ENCODE measurements at regions not wholly inside any gene's neighbourhood (a gene's known extent, or its start where the extent isn't known, plus 50 kb on each side); places are given as distances from the start of the nearest gene placed in this dataset.
"Not testable (repeated sequence)": the region's sequence is repeated elsewhere in the genome, so short reads cannot be mapped to it uniquely, and the experiment has no call there.

DNA sequence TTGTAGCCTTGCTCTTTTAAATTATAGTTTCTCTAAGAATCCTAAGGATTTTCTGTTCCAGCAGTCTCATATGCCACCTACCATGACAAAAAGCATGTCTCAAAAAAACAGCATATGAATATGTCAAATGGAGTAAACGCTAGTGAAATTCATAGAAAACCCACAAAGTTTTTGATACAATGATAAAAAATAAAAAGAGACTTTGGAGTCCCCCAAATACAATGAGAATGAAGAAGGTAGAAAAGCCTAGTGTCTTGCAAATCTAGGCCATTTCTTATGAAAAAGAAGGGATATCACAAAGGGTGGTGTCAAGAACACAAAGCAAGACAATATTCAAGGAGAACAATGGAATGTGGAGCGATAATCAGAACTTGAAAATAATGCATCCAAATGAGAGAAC, 668.5 kb downstream of the PLOD2 start:
- no peak overlapping the region for H3K27ac ChIP-seq
- no peak overlapping the region for H3K4me3 ChIP-seq
- no peaks in the 10 kb centered on the region for H3K36me3 ChIP-seq
- no peak for ATAC-seq
- DNase-seq, result no peak
- TF ChIP-seq, protein P1, sequence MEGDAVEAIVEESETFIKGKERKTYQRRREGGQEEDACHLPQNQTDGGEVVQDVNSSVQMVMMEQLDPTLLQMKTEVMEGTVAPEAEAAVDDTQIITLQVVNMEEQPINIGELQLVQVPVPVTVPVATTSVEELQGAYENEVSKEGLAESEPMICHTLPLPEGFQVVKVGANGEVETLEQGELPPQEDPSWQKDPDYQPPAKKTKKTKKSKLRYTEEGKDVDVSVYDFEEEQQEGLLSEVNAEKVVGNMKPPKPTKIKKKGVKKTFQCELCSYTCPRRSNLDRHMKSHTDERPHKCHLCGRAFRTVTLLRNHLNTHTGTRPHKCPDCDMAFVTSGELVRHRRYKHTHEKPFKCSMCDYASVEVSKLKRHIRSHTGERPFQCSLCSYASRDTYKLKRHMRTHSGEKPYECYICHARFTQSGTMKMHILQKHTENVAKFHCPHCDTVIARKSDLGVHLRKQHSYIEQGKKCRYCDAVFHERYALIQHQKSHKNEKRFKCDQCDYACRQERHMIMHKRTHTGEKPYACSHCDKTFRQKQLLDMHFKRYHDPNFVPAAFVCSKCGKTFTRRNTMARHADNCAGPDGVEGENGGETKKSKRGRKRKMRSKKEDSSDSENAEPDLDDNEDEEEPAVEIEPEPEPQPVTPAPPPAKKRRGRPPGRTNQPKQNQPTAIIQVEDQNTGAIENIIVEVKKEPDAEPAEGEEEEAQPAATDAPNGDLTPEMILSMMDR (IDR thresholded peaks at IDR 0.05), result no peak
- no peaks in the 10 kb centered on the region for H3K4me1 ChIP-seq
- H3K9me3 ChIP-seq, result peaks cover 0 to 2% of the 10 kb centered on the region in 2 donors
- H3K27me3 ChIP-seq, result no peaks in the 10 kb centered on the region
- intact Hi-C loops (cut with DNase I), result no loop called here

DNA sequence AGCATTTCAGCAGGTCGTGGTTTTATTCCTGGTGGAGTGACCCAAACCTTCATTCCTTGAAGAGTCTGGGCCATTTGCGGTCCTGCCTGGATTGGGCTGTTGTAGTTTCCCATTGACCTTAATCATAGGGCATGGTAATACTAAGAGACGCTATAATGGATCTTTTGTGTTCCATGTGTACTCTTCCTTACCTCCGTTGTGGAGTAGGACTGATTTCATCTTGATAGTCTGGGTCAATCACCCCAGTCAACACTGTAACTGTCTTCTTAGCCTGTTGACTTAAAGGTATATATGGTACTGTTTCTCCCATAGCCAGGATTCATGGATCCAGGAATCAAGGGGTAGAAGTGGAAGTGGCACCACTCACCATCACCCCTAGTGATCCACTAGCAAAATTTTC, 643.6 kb downstream of the PLOD2 start:
- ATAC-seq, H3K9me3 ChIP-seq: not testable (repeated sequence)

DNA sequence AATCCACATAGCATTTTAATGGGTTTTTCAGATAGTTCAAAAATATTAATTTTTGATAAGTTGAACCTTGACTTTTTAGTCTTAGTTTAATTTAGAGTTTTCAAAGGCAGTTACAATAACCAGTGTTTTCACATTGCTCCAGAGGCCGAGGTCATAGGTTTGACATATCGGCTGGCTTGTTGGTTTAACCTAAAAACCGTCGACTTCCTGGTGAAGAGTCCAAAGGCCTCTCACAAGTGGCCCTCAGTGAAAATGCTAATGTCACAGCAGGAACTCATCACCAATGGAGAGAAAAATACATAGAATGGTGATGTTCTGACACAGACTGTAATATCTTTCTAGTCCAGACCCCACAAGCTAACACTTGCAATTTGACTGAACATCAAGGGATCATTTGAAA, 642.3 kb downstream of the PLOD2 start:
- H3K27ac ChIP-seq, result no peak overlapping the region
- H3K4me3 ChIP-seq, result no peak overlapping the region
- DNase-seq, result no peak
- H3K36me3 ChIP-seq, result no peaks in the 10 kb centered on the region
- H3K9me3 ChIP-seq, result peaks cover 0 to 2% of the 10 kb centered on the region in 2 donors
- intact Hi-C loops (cut with DNase I), result no loop called here
- no peaks in the 10 kb centered on the region for H3K4me1 ChIP-seq
- TF ChIP-seq, protein P1 (IDR thresholded peaks at IDR 0.05), result no peak
- no peak for ATAC-seq
- no peaks in the 10 kb centered on the region for H3K27me3 ChIP-seq

More for the DNA sequence above, 643.6 kb downstream of the PLOD2 start:
- intact Hi-C loops (cut with DNase I); H3K4me3 ChIP-seq; H3K36me3 ChIP-seq; DNase-seq; H3K27me3 ChIP-seq; H3K27ac ChIP-seq; H3K4me1 ChIP-seq: not testable (repeated sequence)

DNA sequence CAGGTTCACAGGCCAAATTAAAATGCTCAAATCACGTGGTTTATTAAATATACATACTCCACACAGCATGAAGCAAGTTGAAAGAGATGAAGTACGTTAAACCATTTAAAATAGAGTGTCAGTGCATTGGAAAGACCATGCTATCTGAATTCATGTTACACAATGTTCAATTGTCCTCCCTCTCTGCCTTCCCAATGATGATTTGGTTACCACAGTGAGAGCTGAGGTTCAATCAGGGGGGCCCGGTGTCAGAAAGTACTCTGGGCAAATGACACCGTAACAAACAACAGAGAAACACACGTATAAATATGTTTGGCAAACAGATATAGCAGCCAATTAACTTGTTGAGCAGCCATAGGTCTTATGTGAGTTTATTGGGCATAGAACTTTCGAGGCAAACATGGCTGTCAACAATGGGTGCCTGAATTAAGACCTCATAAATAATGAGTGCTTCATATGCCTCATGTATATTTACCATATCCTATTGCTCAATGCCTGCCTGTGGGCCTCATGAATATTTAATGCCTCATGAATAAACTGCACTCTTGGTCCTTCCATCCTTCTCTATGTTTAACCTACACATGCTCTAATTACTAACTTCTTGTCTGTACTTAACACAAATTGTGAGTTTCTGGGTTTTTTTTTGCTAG, 641.5 kb downstream of the PLOD2 start:
- no peak for DNase-seq
- Histone ChIP-seq H3K27ac (no peak overlapping the region), H3K27me3 (no peaks in the 10 kb centered on the region), H3K4me1 (no peaks in the 10 kb centered on the region), H3K9me3 (peaks cover 0 to 2% of the 10 kb centered on the region in 2 donors), H3K4me3 (no peak overlapping the region), H3K36me3 (no peaks in the 10 kb centered on the region)
- TF ChIP-seq, protein P1 (IDR thresholded peaks at IDR 0.05), result no peak
- no peak for ATAC-seq
- intact Hi-C loops (cut with DNase I), result no loop called here

DNA sequence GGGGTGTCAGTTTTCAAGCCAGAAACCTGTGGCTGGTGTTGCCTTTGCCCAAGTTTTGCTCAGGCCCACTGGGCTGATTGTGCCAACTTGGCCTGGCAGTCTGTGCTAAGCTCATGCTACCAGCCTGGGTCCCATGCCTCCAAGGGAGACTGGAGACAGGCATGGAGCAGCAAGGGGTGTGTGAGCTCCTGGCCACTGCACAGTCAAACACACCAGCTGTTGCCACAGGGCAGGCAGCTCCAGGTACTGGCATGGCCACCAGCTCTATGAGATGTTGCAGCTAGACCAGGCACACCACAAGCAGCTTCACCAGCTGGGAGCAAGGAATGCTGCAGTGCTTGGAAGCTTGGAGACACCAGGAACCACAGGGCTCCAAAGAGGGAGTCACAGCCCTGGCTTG, 638.8 kb downstream of the PLOD2 start:
- TF ChIP-seq, protein P1 (IDR thresholded peaks at IDR 0.05), result no peak
- peak in 1 of 4 donors; percentile 23 for DNase-seq
- Histone ChIP-seq H3K4me1 (no peaks in the 10 kb centered on the region), H3K4me3 (no peak overlapping the region), H3K9me3 (peaks cover 0 to 2% of the 10 kb centered on the region in 2 donors), H3K36me3 (no peaks in the 10 kb centered on the region), H3K27me3 (no peaks in the 10 kb centered on the region), H3K27ac (no peak overlapping the region)
- intact Hi-C loops (cut with DNase I), result no loop called here
- no peak for ATAC-seq

All from left lung (tissue), 4 donors.